HL-60 (cell line): ENCODE measurements at regions not wholly inside any gene's neighbourhood (a gene's known extent, or its start where the extent isn't known, plus 50 kb on each side); places are given as distances from the start of the nearest gene placed in this dataset.
"Not testable (repeated sequence)": the region's sequence is repeated elsewhere in the genome, so short reads cannot be mapped to it uniquely, and the experiment has no call there.

Source experiments
- DNase-seq, 2 experiments: peaks; one replicate each; pipeline ENCODE4 v3.0.0-alpha.2; 2010 to 2020; ENCODE audit warnings: low read depth in 1 of 2, low spot score in 1 of 2
- H3K27ac ChIP-seq: fragments of 250-450 bp; sonication (Bioruptor Pico); replicated peaks from 2 replicates; pipeline ENCODE4 v1.5.1; 2020; ENCODE audit warnings: mild to moderate bottlenecking, moderate library complexity
- H3K27me3 ChIP-seq: fragments of 250-450 bp; sonication (Bioruptor Pico); 2 replicates; pipeline ENCODE4 v1.5.1; 2021; ENCODE audit warnings: mild to moderate bottlenecking, moderate library complexity; ENCODE audit not compliant: insufficient read depth, poor library complexity, severe bottlenecking
- H3K4me3 ChIP-seq: replicated peaks from 2 replicates; pipeline ENCODE4 v1.5.1; 2011; ENCODE audit warnings: mild to moderate bottlenecking, control low read depth, low read length; ENCODE audit not compliant: insufficient read depth
- CTCF ChIP-seq: IDR thresholded peaks from one replicate; pipeline ENCODE4 v1.5.1; 2011; ENCODE audit warnings: low read length, control low read depth, inconsistent platforms; ENCODE audit not compliant: insufficient read depth
- GABPA ChIP-seq: IDR thresholded peaks from 2 replicates; pipeline ENCODE4 v1.6.1; 2012; ENCODE audit warnings: low read depth
- POLR2AphosphoS5 ChIP-seq: IDR thresholded peaks from 2 replicates; pipeline ENCODE4 v1.6.1; 2012; ENCODE audit warnings: low read depth
- REST ChIP-seq: IDR thresholded peaks from 2 replicates; pipeline ENCODE4 v1.6.1; 2012; ENCODE audit warnings: low read depth; ENCODE audit not compliant: insufficient replicate concordance
- SPI1 ChIP-seq: IDR thresholded peaks from 2 replicates; pipeline ENCODE4 v1.6.1; 2012; ENCODE audit warnings: low read depth, mild to moderate bottlenecking, borderline replicate concordance

- no peaks in the 10 kb centered on the region for H3K27me3 ChIP-seq
- no peak for DNase-seq
- no peak overlapping the region for H3K4me3 ChIP-seq
- no peak overlapping the region for H3K27ac ChIP-seq
- TF ChIP-seq POLR2AphosphoS5, result no peak
- TF ChIP-seq GABPA, result no peak
- no peak for TF ChIP-seq CTCF
- no peak for TF ChIP-seq REST
These were observed 314.1 kb upstream of the LRRC3B start for GRCh38 chr3:26308454-26308853.

GRCh38 chr3:26309536-26309935, 313.0 kb upstream of the LRRC3B start:
- H3K4me3 ChIP-seq, DNase-seq, H3K27ac ChIP-seq, H3K27me3 ChIP-seq: not testable (repeated sequence)

- Histone ChIP-seq H3K27ac (no peak overlapping the region), H3K4me3 (no peak overlapping the region), H3K27me3 (no peaks in the 10 kb centered on the region)
- no peak for TF ChIP-seq POLR2AphosphoS5
- no peak for TF ChIP-seq CTCF
- TF ChIP-seq SPI1, result no peak
- no peak for TF ChIP-seq REST
- TF ChIP-seq GABPA, result no peak
- no peak for DNase-seq
These were observed 309.8 kb upstream of the LRRC3B start for GRCh38 chr3:26312816-26313215.

GRCh38 chr3:26316472-26316871, 306.1 kb upstream of the LRRC3B start:
- TF ChIP-seq CTCF (no peak), REST (no peak), GABPA (no peak), SPI1 (no peak), POLR2AphosphoS5 (no peak)
- no peak overlapping the region for H3K4me3 ChIP-seq
- no peak for DNase-seq
- no peaks in the 10 kb centered on the region for H3K27me3 ChIP-seq
- no peak overlapping the region for H3K27ac ChIP-seq

- not testable (repeated sequence) for H3K27me3 ChIP-seq, DNase-seq, H3K4me3 ChIP-seq, H3K27ac ChIP-seq
These were observed 298.8 kb upstream of the LRRC3B start for GRCh38 chr3:26323741-26324140.
